GM23338 (cell line): ENCODE measurements at regions not wholly inside any gene's neighbourhood (a gene's known extent, or its start where the extent isn't known, plus 50 kb on each side); places are given as distances from the start of the nearest gene placed in this dataset.

Source experiments
- ATAC-seq: fragments of 200-7000 bp; cut with Tn5 transposase; 3 replicates; pipeline ENCODE4 v1.9.1; 2020
- DNase-seq: peaks from one replicate; pipeline ENCODE4 v3.0.0-alpha.2; 2015; ENCODE audit warnings: low spot score
- H2AFZ ChIP-seq: fragments of 200-600 bp; sonication (generic); 2 replicates; pipeline ENCODE4 v1.8.0; 2016; ENCODE audit warnings: antibody characterized with exemption, mild to moderate bottlenecking, moderate library complexity
- H3F3A ChIP-seq: fragments of 200-600 bp; sonication (generic); replicated peaks from 2 replicates; pipeline ENCODE4 v1.8.0; 2017; ENCODE audit warnings: antibody characterized with exemption, mixed run types, low read depth
- H3K27ac ChIP-seq: fragments of 200-600 bp; sonication (generic); 2 replicates; pipeline ENCODE4 v1.6.1; 2016; ENCODE audit warnings: low read depth
- H3K27me3 ChIP-seq: fragments of 200-600 bp; sonication (generic); 2 replicates; pipeline ENCODE4 v1.8.0; 2016; ENCODE audit warnings: mild to moderate bottlenecking, mixed run types, moderate library complexity; ENCODE audit not compliant: insufficient read depth
- H3K36me3 ChIP-seq: fragments of 200-600 bp; sonication (generic); 2 replicates; pipeline ENCODE4 v1.8.0; 2016; ENCODE audit warnings: mild to moderate bottlenecking; ENCODE audit not compliant: insufficient read depth
- H3K4me1 ChIP-seq: fragments of 200-600 bp; sonication (generic); 2 replicates; pipeline ENCODE4 v1.8.0; 2016; ENCODE audit warnings: mild to moderate bottlenecking, moderate library complexity; ENCODE audit not compliant: insufficient read depth
- H3K4me2 ChIP-seq: fragments of 200-600 bp; sonication (generic); 2 replicates; pipeline ENCODE4 v1.7.1; 2017; ENCODE audit warnings: mixed run types
- H3K4me3 ChIP-seq: fragments of 200-600 bp; sonication (generic); 2 replicates; pipeline ENCODE4 v1.6.1; 2016; ENCODE audit warnings: mixed run types
- H3K79me2 ChIP-seq: fragments of 200-600 bp; sonication (generic); replicated peaks from 2 replicates; pipeline ENCODE4 v1.8.0; 2017; ENCODE audit warnings: mild to moderate bottlenecking; ENCODE audit not compliant: insufficient read depth
- H3K9me2 ChIP-seq: fragments of 200-600 bp; sonication (generic); 2 replicates; pipeline ENCODE4 v1.8.0; 2017; ENCODE audit not compliant: insufficient read depth
- H4K20me1 ChIP-seq: fragments of 200-600 bp; sonication (generic); replicated peaks from 2 replicates; pipeline ENCODE4 v1.8.0; 2017; ENCODE audit warnings: mild to moderate bottlenecking; ENCODE audit not compliant: insufficient read depth
- H3K27ac Mint-ChIP-seq: 2 replicates; pipeline ENCODE4 v1.8.0; 2020; ENCODE audit warnings: inconsistent platforms, mild to moderate bottlenecking, moderate library complexity, mixed read lengths
- H3K27me3 Mint-ChIP-seq: 3 replicates; pipeline ENCODE4 v1.8.0; 2022; ENCODE audit warnings: low read depth, mild to moderate bottlenecking, moderate library complexity, mixed read lengths, inconsistent platforms; ENCODE audit not compliant: insufficient read depth, poor library complexity
- H3K36me3 Mint-ChIP-seq: 3 replicates; pipeline ENCODE4 v1.8.0; 2021; ENCODE audit warnings: low read depth, mild to moderate bottlenecking, inconsistent platforms, moderate library complexity, mixed read lengths
- H3K4me1 Mint-ChIP-seq: 3 replicates; pipeline ENCODE4 v1.8.0; 2020; ENCODE audit warnings: mild to moderate bottlenecking, inconsistent platforms, mixed read lengths
- H3K4me3 Mint-ChIP-seq: 3 replicates; pipeline ENCODE4 v1.8.0; 2021; ENCODE audit warnings: moderate library complexity, mild to moderate bottlenecking, inconsistent platforms, mixed read lengths
- H3K9me3 Mint-ChIP-seq: 3 replicates; pipeline ENCODE4 v1.8.0; 2020; ENCODE audit warnings: moderate library complexity, mild to moderate bottlenecking, inconsistent platforms, mixed read lengths
- CREB1 ChIP-seq: fragments of 250-450 bp; sonication (Bioruptor Pico); IDR thresholded peaks from 2 replicates; pipeline ENCODE4 v1.5.0; 2020; ENCODE audit warnings: low read depth, mild to moderate bottlenecking, moderate library complexity
- EZH2phosphoT487 ChIP-seq: fragments of 200-600 bp; sonication (generic); IDR thresholded peaks from one replicate; pipeline ENCODE4 v1.8.1; 2018; ENCODE audit warnings: antibody characterized with exemption; ENCODE audit not compliant: unreplicated experiment
- JUNB ChIP-seq: IDR thresholded peaks from one replicate; pipeline ENCODE4 v1.6.1; 2016; ENCODE audit warnings: antibody characterized with exemption; ENCODE audit not compliant: unreplicated experiment
- POLR2AphosphoS5 ChIP-seq: IDR thresholded peaks from 2 replicates; pipeline ENCODE4 v1.6.1; 2016; ENCODE audit warnings: antibody characterized with exemption, low read depth
- REST ChIP-seq: IDR thresholded peaks from one replicate; pipeline ENCODE4 v1.6.1; 2018; ENCODE audit warnings: antibody characterized with exemption; ENCODE audit not compliant: unreplicated experiment
- STAT1 ChIP-seq: IDR thresholded peaks from one replicate; pipeline ENCODE4 v1.6.1; 2016; ENCODE audit warnings: antibody characterized with exemption; ENCODE audit not compliant: unreplicated experiment
- ZNF462 ChIP-seq: fragments of 250-450 bp; sonication (Bioruptor Pico); IDR thresholded peaks from 2 replicates; pipeline ENCODE4 v1.5.0; 2020; ENCODE audit warnings: mild to moderate bottlenecking, moderate library complexity
- TF ChIP-seq, protein P1 (sequence below), 2 experiments: fragments of 200-600 bp in 1 of 2; sonication (generic) in 1 of 2; conservative IDR thresholded peaks; 2 replicates each; pipeline versions ENCODE4 v1.5.1 to v1.6.1; 2016 to 2017; ENCODE audit warnings: antibody characterized with exemption in 2 of 2, low read depth in 2 of 2, mild to moderate bottlenecking in 2 of 2, moderate library complexity in 1 of 2

GRCh38 chr22:27308513-27308912 is 493.0 kb downstream of the MN1 start:
- ATAC-seq (no peak), DNase-seq (no peak)
- Mint-ChIP-seq H3K4me3 (no peak overlapping the region), H3K27ac (no peak overlapping the region), H3K27me3 (peaks cover 2% of the 10 kb centered on the region), H3K9me3 (no peaks in the 10 kb centered on the region), H3K36me3 (no peaks in the 10 kb centered on the region), H3K4me1 (0 out of 3 replicates have a peak, but pooled peaks cover 3% of the 10 kb centered on the region)
- Histone ChIP-seq H3K4me3 (no peak overlapping the region), H2AFZ (no peak overlapping the region), H3K4me2 (no peak overlapping the region), H4K20me1 (no peaks in the 10 kb centered on the region), H3K27ac (no peak overlapping the region), H3K27me3 (no peaks in the 10 kb centered on the region), H3K79me2 (no peaks in the 10 kb centered on the region), H3K4me1 (peaks cover 27% of the 10 kb centered on the region), H3K9me2 (peaks cover 3% of the 10 kb centered on the region; the same call in 1 of the 2 replicates), H3K36me3 (no peaks in the 10 kb centered on the region), H3F3A (peaks cover 14% of the 10 kb centered on the region; the same call in 1 of the 2 replicates)
- TF ChIP-seq, protein P1, sequence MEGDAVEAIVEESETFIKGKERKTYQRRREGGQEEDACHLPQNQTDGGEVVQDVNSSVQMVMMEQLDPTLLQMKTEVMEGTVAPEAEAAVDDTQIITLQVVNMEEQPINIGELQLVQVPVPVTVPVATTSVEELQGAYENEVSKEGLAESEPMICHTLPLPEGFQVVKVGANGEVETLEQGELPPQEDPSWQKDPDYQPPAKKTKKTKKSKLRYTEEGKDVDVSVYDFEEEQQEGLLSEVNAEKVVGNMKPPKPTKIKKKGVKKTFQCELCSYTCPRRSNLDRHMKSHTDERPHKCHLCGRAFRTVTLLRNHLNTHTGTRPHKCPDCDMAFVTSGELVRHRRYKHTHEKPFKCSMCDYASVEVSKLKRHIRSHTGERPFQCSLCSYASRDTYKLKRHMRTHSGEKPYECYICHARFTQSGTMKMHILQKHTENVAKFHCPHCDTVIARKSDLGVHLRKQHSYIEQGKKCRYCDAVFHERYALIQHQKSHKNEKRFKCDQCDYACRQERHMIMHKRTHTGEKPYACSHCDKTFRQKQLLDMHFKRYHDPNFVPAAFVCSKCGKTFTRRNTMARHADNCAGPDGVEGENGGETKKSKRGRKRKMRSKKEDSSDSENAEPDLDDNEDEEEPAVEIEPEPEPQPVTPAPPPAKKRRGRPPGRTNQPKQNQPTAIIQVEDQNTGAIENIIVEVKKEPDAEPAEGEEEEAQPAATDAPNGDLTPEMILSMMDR (conservative IDR thresholded peaks at IDR 0.05; ENCODE audit: low read depth in 2 of 2): no peak
- no peak for TF ChIP-seq EZH2phosphoT487

GRCh38 chr22:27309697-27310096 is 491.9 kb downstream of the MN1 start:
- peaks cover 2% of the 10 kb centered on the region for H3K27me3 Mint-ChIP-seq
- Histone ChIP-seq H3K27ac (no peak overlapping the region), H3K36me3 (no peaks in the 10 kb centered on the region), H3F3A (peaks cover 14% of the 10 kb centered on the region; the same call in 1 of the 2 replicates), H2AFZ (no peak overlapping the region), H3K9me2 (peaks cover 3% of the 10 kb centered on the region; the same call in 1 of the 2 replicates), H3K4me1 (peaks cover 28% of the 10 kb centered on the region), H3K4me3 (no peak overlapping the region), H3K27me3 (no peaks in the 10 kb centered on the region), H3K79me2 (no peaks in the 10 kb centered on the region), H3K4me2 (no peak overlapping the region), H4K20me1 (no peaks in the 10 kb centered on the region)
- no peak for DNase-seq
- no peak overlapping the region for H3K27ac Mint-ChIP-seq
- H3K4me1 Mint-ChIP-seq: 0 out of 3 replicates have a peak, but pooled peaks cover 3% of the 10 kb centered on the region
- H3K4me3 Mint-ChIP-seq: no peak overlapping the region
- no peak for ATAC-seq
- H3K9me3 Mint-ChIP-seq: no peaks in the 10 kb centered on the region
- H3K36me3 Mint-ChIP-seq: no peaks in the 10 kb centered on the region
- no peak for TF ChIP-seq REST
- no peak for TF ChIP-seq ZNF462 (CRISPR knock-in tag)
- no peak for TF ChIP-seq CREB1 (CRISPR knock-in tag)
- no peak for TF ChIP-seq STAT1
- no peak for TF ChIP-seq POLR2AphosphoS5
- no peak for TF ChIP-seq JUNB
